T-helper 1 cell treated with Interleukin-12 subunit alpha and Interleukin-12 subunit beta and Interleukin-4 antibody, amounts not matched to agents 30 ng/mL and 1 ng/mL, for 36 hours (primary cell): ENCODE measurements at regions not wholly inside any gene's neighbourhood (a gene's known extent, or its start where the extent isn't known, plus 50 kb on each side); places are given as distances from the start of the nearest gene placed in this dataset.
"Not testable (repeated sequence)": the region's sequence is repeated elsewhere in the genome, so short reads cannot be mapped to it uniquely, and the experiment has no call there.

ENCODE experiments used
- intact Hi-C: fragments of 100-400 bp; cut with micrococcal nuclease; formaldehyde crosslinking; loops from one replicate; pipeline ENCODE4 v1.15.1; 2024

DNA sequence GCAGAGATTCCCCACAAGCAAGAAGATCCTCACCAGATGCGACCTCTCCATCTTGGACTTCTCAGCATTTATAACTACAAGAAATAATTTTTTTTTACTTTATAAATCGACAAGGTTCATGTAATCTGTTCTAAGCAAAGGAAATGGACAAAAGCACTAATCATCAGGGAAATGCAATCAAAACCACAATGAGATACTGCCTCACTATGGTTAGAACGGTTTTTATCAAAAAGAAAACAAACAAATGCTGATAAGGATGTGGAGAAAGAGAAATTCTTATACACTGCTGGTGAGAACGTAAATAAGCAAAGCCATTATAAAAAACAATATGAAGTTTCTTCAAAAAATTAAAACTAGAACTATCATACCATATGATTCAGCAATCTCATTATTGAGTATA lies 1382.6 kb downstream of the ARAP2 start:
- intact Hi-C loops, result no loop called here

- intact Hi-C loops, result no loop called here
Observed at GRCh38 chr4:34878961-34879360, 1365.4 kb downstream of the ARAP2 start.

DNA sequence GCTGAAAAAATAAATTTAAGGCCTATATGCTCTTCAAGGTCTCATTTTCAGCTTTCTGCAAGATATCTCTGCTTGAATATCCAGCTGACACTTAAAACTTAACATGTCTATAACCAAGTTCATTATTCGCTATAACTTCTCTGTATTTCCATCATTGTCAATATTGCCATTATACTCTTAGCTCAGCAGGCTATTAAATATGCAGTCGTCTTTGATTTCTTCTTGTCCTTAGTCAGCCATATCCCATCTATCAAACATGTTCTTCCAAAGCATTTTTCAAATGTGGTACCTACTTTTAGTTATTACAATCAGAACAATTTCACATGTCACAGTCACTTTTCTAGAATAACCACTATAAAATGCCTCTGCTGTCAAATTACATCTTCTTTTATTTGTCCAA lies 1364.1 kb downstream of the ARAP2 start:
- intact Hi-C loops, result no loop called here

GRCh38 chr4:34891892-34892291 lies 1352.4 kb downstream of the ARAP2 start:
- intact Hi-C loops, result no loop called here

GRCh38 chr4:34893382-34893781 lies 1350.9 kb downstream of the ARAP2 start:
- intact Hi-C loops, result no loop called here

- intact Hi-C loops, result no loop called here
Observed at GRCh38 chr4:34920032-34920431, 1324.3 kb downstream of the ARAP2 start.

DNA sequence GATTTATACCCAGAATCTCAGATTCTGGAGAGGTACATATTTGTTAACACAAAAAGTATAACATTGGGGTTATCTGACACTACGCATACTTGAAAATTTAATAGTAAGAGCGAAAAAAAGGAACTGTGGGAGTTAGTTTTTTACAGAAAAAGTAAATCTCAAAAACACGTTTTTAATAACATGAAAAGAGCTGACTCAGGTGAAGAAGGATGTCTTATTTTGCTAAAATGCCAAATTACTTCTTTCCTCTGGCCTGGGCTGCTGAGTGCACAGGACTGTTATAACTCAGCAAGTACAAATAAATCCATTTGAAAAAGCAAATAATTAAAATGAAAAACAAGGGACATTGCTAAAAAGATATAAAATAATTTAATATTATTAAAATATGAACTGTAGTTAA lies 1322.9 kb downstream of the ARAP2 start:
- intact Hi-C loops, result no loop called here

DNA sequence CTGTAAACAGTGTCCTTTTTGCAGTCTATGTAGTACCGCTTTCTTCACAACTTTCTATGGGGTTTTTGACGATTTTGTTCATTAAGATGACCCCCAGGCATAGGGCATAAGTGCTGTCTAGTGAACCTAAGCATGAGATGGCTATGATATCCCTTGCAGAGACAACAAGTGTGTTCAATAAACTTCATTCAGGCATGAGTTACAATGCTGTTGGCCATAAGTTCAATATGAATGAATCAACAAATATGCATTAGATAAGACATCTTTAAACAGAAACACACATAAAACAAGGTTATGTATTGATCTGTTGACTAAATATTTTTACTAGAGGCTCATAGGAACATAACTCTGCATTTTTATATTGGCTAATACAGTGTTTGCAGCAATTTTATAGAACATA lies 1322.0 kb downstream of the ARAP2 start:
- intact Hi-C loops, result no loop called here

DNA sequence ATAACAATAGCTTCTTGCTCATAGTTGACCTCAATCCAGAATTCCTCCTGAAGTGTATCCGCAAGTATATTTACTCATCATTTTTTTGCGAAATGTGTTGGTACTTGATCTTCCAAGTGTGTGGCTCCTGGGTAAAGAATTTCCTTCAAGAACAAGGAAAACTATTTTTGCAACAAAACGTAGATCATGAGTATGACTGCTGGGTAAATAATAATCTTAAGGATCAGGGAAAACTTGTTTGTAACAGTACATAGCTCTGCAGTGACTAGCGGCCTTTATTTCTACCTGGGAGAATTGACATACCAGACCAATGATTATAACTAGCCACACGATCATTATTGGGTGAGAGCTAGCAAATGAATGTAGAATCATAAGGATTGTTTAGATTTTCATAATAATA lies 1311.7 kb downstream of the ARAP2 start:
- intact Hi-C loops, result no loop called here

DNA sequence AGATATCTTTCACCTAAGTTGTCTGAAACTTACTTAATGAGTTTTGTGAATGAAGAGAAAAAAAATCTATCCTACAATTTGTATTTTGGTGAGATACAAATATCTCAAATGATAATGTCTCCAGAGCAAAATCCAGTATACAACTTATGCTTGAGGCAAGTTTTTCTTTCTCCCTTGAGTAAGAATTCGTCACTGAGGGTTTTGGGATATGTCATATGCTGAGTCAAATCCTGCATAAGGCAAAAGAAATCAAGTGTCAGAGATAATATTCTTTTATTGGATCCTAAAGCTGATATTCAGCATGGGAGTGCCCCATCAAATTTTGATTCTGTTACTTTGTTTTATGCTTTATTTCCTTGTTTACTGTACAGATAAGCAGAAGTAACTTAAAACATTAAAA lies 1308.6 kb downstream of the ARAP2 start:
- intact Hi-C loops, result no loop called here

- intact Hi-C loops, result no loop called here
Observed at GRCh38 chr4:34939073-34939472, 1305.2 kb downstream of the ARAP2 start.

DNA sequence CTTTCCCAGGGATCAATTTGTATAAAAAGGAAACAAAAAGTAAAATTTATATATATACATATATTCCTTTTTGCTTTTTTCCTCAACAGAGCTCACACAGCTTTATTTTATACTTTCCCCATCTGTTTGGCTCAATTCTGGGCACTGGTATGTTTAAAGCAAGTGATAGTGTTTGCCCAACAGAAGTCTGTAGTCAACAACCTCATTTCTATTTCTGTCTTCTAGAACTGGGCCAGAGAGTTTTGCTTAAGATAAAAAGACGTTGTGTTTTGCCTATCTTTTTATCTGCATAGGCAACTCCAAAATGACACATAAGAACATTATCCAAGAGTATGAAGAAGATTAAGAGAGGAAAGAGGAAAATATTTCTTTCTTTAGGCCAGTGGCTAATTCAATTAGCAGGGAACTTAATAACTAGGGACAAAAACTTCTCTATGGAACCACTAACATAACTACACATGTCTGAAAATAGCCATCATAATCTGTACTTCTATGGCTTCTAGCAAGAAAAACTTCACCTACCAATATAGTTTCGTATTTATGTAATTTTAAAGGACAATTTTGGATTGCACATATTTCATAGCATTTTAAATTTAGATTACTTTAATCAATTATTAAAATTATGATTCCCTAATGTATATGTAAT lies 1300.5 kb downstream of the ARAP2 start:
- intact Hi-C loops, result no loop called here

DNA sequence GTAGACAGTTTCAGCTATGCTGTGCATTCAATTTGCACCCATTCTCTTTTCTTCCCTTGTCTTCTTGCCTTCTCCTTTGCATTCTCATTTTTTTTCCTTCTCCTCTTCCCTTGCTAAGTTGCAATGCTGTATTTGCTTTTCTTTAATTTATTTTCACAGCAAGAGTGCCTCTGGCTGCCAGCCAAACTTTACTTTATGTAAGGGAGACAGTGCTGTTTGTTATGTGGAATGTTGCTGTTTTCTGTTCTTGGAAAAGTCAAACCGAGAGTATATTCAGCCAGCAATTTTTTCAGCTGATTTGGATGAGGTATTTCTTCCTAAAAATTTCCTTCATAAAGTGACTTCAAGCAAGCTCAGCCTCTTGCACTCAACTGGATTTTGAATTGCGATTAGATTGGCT lies 1293.4 kb downstream of the ARAP2 start:
- intact Hi-C loops, result no loop called here

DNA sequence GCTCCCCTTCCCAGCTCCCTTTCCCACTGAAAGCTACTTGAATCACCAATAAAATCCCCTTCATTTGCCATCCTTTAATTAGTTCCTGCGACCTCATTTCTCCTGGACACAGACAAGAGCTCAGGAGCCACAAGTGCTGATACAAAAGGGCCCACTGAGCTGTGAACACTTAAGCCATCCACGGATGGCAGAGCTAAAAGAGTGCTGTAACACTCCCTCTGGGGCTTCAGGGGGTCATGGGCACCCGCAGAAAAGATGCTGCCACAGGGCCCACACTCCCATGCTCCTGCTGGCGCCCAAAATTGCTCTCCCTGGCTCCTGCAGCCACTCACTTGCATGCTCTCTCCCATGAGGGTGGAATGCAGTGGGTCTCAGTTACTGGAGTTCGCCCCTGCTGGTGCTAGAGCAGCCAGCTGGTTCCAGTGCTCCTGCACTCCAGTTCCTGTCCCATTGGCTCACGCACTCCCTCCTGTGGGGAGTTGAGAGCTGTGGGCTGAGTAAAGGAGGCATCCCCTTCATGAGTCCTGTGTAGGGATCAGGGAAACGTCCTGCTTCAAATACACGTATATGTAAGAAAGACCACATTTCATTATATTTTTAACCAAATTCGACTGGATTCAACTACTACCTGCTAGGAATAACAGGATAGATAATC lies 1291.0 kb downstream of the ARAP2 start:
- intact Hi-C loops, result no loop called here

DNA sequence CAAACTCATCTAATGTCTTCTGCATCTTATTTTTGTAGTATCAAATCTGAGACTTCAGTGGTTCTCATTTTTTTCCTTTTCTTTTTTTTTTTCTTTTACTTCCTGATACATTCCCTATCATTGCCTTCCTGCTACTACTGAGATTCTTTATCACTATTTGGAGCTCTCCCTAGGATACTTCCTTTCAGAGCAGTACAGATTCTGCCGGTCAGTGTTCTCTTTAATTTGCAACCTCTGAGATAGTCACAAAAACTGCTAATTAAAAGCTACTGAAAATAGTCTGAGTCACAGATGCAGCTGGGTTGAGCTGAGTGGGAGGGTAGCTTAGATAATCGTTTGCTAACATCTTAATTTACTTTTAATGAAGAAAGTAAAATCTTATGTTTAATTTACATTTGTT lies 1279.7 kb downstream of the ARAP2 start:
- intact Hi-C loops, result no loop called here

- intact Hi-C loops, result no loop called here
Observed at GRCh38 chr4:34972189-34972588, 1272.1 kb downstream of the ARAP2 start.

- intact Hi-C loops, result no loop called here
Observed at GRCh38 chr4:34973650-34974312, 1270.5 kb downstream of the ARAP2 start.

DNA sequence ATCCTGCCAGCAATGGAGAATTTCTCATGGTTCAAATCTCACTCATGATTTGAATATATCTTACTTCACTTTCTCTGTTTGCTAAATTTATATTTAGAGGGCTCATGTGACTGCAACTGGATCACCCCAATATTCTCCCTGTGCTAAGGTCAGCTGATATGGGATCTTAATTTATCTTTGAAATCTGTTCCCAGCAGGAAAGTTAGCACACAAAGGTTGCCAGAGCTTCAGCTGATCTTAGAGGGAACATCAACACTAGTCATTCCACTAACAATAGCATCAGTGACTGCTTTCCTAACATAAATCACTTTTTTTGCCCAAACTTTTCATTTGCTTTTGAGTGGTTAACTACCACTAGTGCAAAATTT lies 1270.0 kb downstream of the ARAP2 start:
- intact Hi-C loops, result no loop called here

- intact Hi-C loops, result not testable (repeated sequence)
Observed at GRCh38 chr4:35021222-35021621, 1223.1 kb downstream of the ARAP2 start.

- intact Hi-C loops, result no loop called here
Observed at GRCh38 chr4:35025152-35025834, 1219.0 kb downstream of the ARAP2 start.

DNA sequence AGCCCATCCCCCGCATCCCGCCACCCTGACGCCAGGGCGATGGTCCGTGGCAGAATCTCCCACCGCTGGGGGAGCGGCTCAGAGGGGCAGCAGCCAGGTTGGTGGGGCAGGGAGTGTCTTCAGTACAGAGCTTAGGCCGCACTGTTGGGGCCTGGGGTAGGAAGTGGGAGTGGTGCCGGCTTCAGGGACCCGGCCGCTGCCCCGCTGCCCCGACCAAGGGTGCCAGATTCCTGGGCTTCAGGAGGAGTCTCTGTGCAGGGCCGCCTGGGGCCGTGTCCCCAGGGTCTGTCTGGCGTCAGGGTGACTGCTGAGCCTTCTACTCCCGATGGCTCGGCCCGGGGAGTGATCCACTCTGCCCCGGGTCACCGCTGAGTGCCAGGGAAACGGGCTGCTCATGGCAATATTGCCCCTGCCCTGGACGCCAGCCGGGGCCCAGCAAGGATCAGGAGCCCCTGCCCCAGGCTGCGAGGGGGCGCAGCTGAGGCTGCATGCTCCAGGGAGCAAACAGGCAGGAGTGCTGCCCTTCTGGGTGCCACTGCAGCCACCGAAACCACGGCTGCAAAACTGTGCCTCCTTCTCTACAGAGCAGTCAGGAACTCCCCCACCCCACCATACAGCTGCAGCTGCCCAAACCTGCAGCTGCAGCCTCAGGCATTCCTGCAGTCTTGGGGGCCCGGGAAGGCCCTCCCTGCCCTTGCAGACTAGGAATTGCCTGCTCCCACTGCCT lies 1206.1 kb downstream of the ARAP2 start:
- intact Hi-C loops, result no loop called here

DNA sequence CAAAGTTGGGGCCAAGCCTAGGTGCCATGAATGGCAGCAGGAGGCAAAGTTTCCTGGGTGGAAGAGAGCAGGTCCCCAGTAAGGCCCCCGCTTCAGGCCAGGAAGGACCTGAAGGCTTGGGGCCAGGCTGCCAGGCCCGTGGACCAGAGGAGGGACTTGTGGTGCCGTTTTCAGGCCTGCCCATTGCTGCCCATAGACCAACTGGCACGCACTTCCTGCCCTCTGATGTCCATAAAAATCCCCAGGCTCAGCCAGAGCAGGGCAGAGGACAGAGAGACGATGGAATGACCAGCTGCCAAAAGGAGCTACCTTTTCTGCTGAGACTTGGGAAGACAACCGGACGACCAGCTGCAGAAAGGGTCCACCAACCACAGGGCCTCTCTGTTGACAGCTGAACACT lies 1205.5 kb downstream of the ARAP2 start:
- intact Hi-C loops, result no loop called here
